PC-9 (cell line): ENCODE measurements at regions not wholly inside any gene's neighbourhood (a gene's known extent, or its start where the extent isn't known, plus 50 kb on each side); places are given as distances from the start of the nearest gene placed in this dataset.

Source experiments
- BruUV-seq: library from RNA; stranded (reverse); fragments of 400-500 nt; replicated peaks from 2 replicates; lab custom pipeline; 2021; lab: Mats Ljungman, UMichigan
- CTCF ChIA-PET: fragments of 300-600 bp; sonication (Branson Sonifier 250); formaldehyde crosslinking; loops from one replicate; lab custom pipeline; 2022; ENCODE audit warnings: antibody characterized with exemption; lab: Charles Lee
- POLR2A ChIA-PET: fragments of 300-600 bp; sonication (Branson Sonifier 250); formaldehyde crosslinking; loops from one replicate; lab custom pipeline; 2022; ENCODE audit warnings: antibody characterized with exemption; ENCODE audit not compliant: unreplicated experiment; lab: Charles Lee
- DNase-seq, 2 experiments: peaks; one replicate each; pipeline versions ENCODE4 v3.0.0 to v3.0.0-alpha.2; 2015 to 2022; ENCODE audit warnings: mixed read lengths in 1 of 2
- H2AFZ ChIP-seq: fragments of 200-600 bp; sonication (generic); 2 replicates; pipeline ENCODE4 v1.8.1; 2017; ENCODE audit warnings: antibody characterized with exemption
- H3F3A ChIP-seq: fragments of 200-600 bp; sonication (generic); 2 replicates; pipeline ENCODE4 v1.8.1; 2017; ENCODE audit warnings: antibody characterized with exemption, mild to moderate bottlenecking, low read depth; ENCODE audit not compliant: insufficient read depth
- H3K27ac ChIP-seq: fragments of 200-600 bp; sonication (generic); 2 replicates; pipeline ENCODE4 v1.6.1; 2016; ENCODE audit warnings: mixed run types
- H3K27me3 ChIP-seq: fragments of 200-600 bp; sonication (generic); 2 replicates; pipeline ENCODE4 v1.6.1; 2016; ENCODE audit warnings: low read depth, mixed run types; ENCODE audit not compliant: insufficient read depth
- H3K36me3 ChIP-seq: fragments of 200-600 bp; sonication (generic); 2 replicates; pipeline ENCODE4 v1.6.1; 2016; ENCODE audit warnings: low read depth, mixed run types
- H3K4me1 ChIP-seq: fragments of 200-600 bp; sonication (generic); replicated peaks from 2 replicates; pipeline ENCODE4 v1.6.1; 2016; ENCODE audit warnings: mixed run types; ENCODE audit not compliant: insufficient read depth
- H3K4me2 ChIP-seq: fragments of 200-600 bp; sonication (generic); 2 replicates; pipeline ENCODE4 v1.6.1; 2017; ENCODE audit warnings: mixed run types
- H3K4me3 ChIP-seq: fragments of 200-600 bp; sonication (generic); 2 replicates; pipeline ENCODE4 v1.6.1; 2016; ENCODE audit warnings: mixed run types
- H3K79me2 ChIP-seq: fragments of 200-600 bp; sonication (generic); 2 replicates; pipeline ENCODE4 v1.6.1; 2017; ENCODE audit warnings: low read depth, mixed run types
- H3K9me2 ChIP-seq: fragments of 200-600 bp; sonication (generic); 2 replicates; pipeline ENCODE4 v1.8.1; 2017; ENCODE audit warnings: mild to moderate bottlenecking; ENCODE audit not compliant: insufficient read depth
- H3K9me3 ChIP-seq: fragments of 200-600 bp; sonication (generic); 2 replicates; pipeline ENCODE4 v1.8.1; 2016; ENCODE audit warnings: low read depth; ENCODE audit not compliant: insufficient read depth
- H4K20me1 ChIP-seq: fragments of 200-600 bp; sonication (generic); 2 replicates; pipeline ENCODE4 v1.8.1; 2017; ENCODE audit not compliant: insufficient read depth
- EZH2 ChIP-seq: fragments of 200-600 bp; sonication (generic); IDR thresholded peaks from 2 replicates; pipeline ENCODE4 v1.8.0; 2017; ENCODE audit warnings: antibody characterized with exemption, low read depth
- intact Hi-C: fragments of 100-400 bp; cut with micrococcal nuclease; formaldehyde crosslinking; loops from one replicate; pipeline ENCODE4 v1.10.0; 2022; ENCODE audit not compliant: unreplicated experiment
- TF ChIP-seq, protein P1 (sequence below): fragments of 200-600 bp; sonication (generic); conservative IDR thresholded peaks from 2 replicates; pipeline ENCODE4 v1.6.1; 2017; ENCODE audit warnings: mixed run types, antibody characterized with exemption, mild to moderate bottlenecking, moderate library complexity

DNA sequence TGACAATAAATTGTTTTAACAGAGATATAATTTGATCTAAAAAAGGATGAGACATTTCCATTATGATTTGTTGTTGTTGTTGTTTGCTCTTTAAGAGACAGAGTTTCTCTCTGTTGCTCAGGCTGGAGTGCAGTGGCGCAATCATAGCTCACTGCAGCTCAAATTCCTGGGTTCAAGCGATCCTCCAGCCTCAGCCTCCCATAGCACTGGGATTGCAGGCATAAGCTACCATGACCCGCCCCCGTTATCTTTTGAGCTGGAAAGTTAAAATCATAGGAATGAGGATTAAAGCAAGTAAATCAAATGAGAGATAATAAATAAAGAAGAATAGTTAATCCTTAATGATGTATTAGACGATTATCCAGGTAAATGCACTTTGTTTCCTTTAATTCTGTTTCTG is 224.4 kb upstream of the SMIM31 start:
- no peaks in the 10 kb centered on the region for H4K20me1 ChIP-seq
- TF ChIP-seq, protein P1, sequence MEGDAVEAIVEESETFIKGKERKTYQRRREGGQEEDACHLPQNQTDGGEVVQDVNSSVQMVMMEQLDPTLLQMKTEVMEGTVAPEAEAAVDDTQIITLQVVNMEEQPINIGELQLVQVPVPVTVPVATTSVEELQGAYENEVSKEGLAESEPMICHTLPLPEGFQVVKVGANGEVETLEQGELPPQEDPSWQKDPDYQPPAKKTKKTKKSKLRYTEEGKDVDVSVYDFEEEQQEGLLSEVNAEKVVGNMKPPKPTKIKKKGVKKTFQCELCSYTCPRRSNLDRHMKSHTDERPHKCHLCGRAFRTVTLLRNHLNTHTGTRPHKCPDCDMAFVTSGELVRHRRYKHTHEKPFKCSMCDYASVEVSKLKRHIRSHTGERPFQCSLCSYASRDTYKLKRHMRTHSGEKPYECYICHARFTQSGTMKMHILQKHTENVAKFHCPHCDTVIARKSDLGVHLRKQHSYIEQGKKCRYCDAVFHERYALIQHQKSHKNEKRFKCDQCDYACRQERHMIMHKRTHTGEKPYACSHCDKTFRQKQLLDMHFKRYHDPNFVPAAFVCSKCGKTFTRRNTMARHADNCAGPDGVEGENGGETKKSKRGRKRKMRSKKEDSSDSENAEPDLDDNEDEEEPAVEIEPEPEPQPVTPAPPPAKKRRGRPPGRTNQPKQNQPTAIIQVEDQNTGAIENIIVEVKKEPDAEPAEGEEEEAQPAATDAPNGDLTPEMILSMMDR: no peak
- no peak for TF ChIP-seq EZH2
- H3K79me2 ChIP-seq: no peaks in the 10 kb centered on the region
- no peaks in the 10 kb centered on the region; the same call in 1 of the 2 replicates for H3K9me3 ChIP-seq
- no peaks in the 10 kb centered on the region for H3K9me2 ChIP-seq
- H3K27ac ChIP-seq: no peak overlapping the region
- no peaks in the 10 kb centered on the region for H3K27me3 ChIP-seq
- no peak overlapping the region for H3K4me3 ChIP-seq
- H3K4me1 ChIP-seq: no peaks in the 10 kb centered on the region
- H2AFZ ChIP-seq: no peak overlapping the region
- H3K36me3 ChIP-seq: no peaks in the 10 kb centered on the region
- POLR2A ChIA-PET: no interaction called here
- DNase-seq: no peak
- H3K4me2 ChIP-seq: no peak overlapping the region
- CTCF ChIA-PET: no interaction called here
- no TSS peak for BruUV-seq
- no peaks in the 10 kb centered on the region for H3F3A ChIP-seq
- intact Hi-C loops: no loop called here

DNA sequence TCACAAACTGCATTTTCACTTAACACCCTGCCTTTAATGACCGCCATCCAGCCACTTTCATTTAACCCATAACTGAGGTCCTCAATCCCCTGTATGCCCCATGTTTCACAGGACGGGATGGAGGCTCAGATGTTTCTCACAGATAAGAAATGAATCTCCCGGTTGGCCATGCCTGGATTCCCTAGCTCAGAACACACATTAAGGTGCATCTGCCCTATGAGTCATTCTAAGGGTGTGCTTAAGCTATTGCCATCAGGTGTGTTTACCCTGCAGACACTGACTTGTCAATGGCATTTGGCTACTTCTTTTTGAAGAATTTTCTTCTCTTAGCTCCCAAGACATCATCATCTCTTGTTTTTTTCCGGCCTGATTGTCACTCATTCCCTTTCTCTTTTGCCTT is 222.6 kb upstream of the SMIM31 start:
- no peaks in the 10 kb centered on the region for H3K9me2 ChIP-seq
- no peaks in the 10 kb centered on the region; the same call in 1 of the 2 replicates for H3K9me3 ChIP-seq
- H3K4me3 ChIP-seq: no peak overlapping the region
- no peak overlapping the region for H3K4me2 ChIP-seq
- BruUV-seq: no TSS peak
- CTCF ChIA-PET: no interaction called here
- H3K36me3 ChIP-seq: no peaks in the 10 kb centered on the region
- H3K4me1 ChIP-seq: no peaks in the 10 kb centered on the region
- H3K27me3 ChIP-seq: no peaks in the 10 kb centered on the region
- intact Hi-C loops: no loop called here
- no peak for TF ChIP-seq EZH2
- TF ChIP-seq, protein P1: no peak
- no peaks in the 10 kb centered on the region for H4K20me1 ChIP-seq
- H3F3A ChIP-seq: no peaks in the 10 kb centered on the region
- H3K79me2 ChIP-seq: no peaks in the 10 kb centered on the region
- H3K27ac ChIP-seq: no peak overlapping the region
- no peak overlapping the region for H2AFZ ChIP-seq
- DNase-seq: no peak
- POLR2A ChIA-PET: interaction anchor here (0.6 kb wide), 1 partner anchor 19 kb away, joined by 13 read pairs; no protein-coding TSS in a partner anchor

DNA sequence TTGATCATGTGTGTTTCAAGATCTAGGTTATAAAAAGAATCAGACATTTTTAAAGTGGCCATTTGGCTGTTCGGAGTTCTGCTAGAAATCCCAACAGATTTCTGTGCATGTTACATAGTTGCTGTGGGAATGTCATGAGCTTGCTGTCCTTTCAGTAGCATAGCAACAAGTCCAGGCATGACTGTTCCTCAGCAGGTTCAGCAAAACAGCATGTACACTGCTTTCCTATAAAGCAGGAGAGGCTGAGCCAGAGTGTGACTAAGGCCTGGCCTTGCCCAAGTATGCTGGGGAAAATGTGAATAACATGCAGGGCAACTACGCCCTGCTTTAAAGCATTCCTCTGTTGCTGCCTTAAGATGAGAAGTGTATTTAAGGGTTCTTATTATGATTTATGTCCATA is 217.1 kb upstream of the SMIM31 start:
- Histone ChIP-seq H3K4me1 (no peaks in the 10 kb centered on the region), H3K9me2 (no peaks in the 10 kb centered on the region), H3K27ac (no peak overlapping the region), H3F3A (no peaks in the 10 kb centered on the region), H3K27me3 (no peaks in the 10 kb centered on the region), H3K4me3 (no peak overlapping the region), H3K4me2 (no peak overlapping the region), H2AFZ (no peak overlapping the region), H4K20me1 (no peaks in the 10 kb centered on the region), H3K9me3 (no peaks in the 10 kb centered on the region), H3K79me2 (no peaks in the 10 kb centered on the region), H3K36me3 (no peaks in the 10 kb centered on the region)
- ChIA-PET CTCF (no interaction called here), POLR2A (no interaction called here)
- BruUV-seq: no TSS peak
- DNase-seq: peak in 1 of 2 experiments; percentile 55
- TF ChIP-seq EZH2: no peak
- TF ChIP-seq, protein P1: no peak
- intact Hi-C loops: no loop called here
